ENCODE measurements at regions not wholly inside any gene's neighbourhood (a gene's known extent, or its start where the extent isn't known, plus 50 kb on each side); places are given as distances from the start of the nearest gene placed in this dataset.

- intact Hi-C loops (cut with micrococcal nuclease; ENCODE audit: unreplicated experiment) (loop anchor here (2.0 to 5.0 kb wide), 4 partner anchors 41 to 450 kb away; no protein-coding TSS in a partner anchor), in situ Hi-C loops (cut with HindIII; ENCODE audit: extremely low pct_ligation_motif_present, low pct_unique_long_range_greater_than_20kb) (no loop called here)
- Histone ChIP-seq H3K27me3 (ENCODE audit: control insufficient read depth in 1 of 2, insufficient read depth in 2 of 2, low read length in 2 of 2) (no peaks in the 10 kb centered on the region), H3K4me1 (ENCODE audit: insufficient read depth, low read length) (peaks cover 65% of the 10 kb centered on the region), H3K9ac (ENCODE audit: insufficient read depth, low read depth, low read length) (no peak overlapping the region), H3K79me2 (ENCODE audit: insufficient read depth, low read length) (no peaks in the 10 kb centered on the region), H3K4me2 (ENCODE audit: low read depth, low read length) (no peak overlapping the region), H3K4me3 (replicated peaks in 1 of 3; ENCODE audit: insufficient read depth in 1 of 3, low read depth in 2 of 3, low read length in 3 of 3) (no peak overlapping the region), H3K27ac (ENCODE audit: extremely low read length, insufficient read depth, low read length) (peak overlapping the region; percentile 54), H2AFZ (ENCODE audit: low read length) (no peak overlapping the region), H3K36me3 (replicated peaks in 1 of 2; ENCODE audit: control insufficient read depth in 1 of 2, insufficient read depth in 2 of 2, low read length in 2 of 2) (no peaks in the 10 kb centered on the region), H4K20me1 (ENCODE audit: insufficient read depth, low read length) (no peaks in the 10 kb centered on the region), H3K9me3 (ENCODE audit: low read length) (no peaks in the 10 kb centered on the region)
- DNase-seq (ENCODE audit: low spot score) = no peak
- ChIA-PET POLR2A (interaction anchor here (1.0 to 2.9 kb wide), 5 partner anchors 10 to 683 kb away, joined by 3 to 16 read pairs (median 3); no protein-coding TSS in a partner anchor), CTCF (ENCODE audit: low intra/inter-chr PET ratio, low total read pairs) (no interaction called here)
- FAIRE-seq = no peak
- 0 out of 2 replicates have a peak, but pooled peaks have one; percentile 18 for TF ChIP-seq ZNF800 (CRISPR knock-in tag; IDR thresholded peaks at IDR 0.05)
- no peak for TF ChIP-seq CBFB (CRISPR knock-in tag; IDR thresholded peaks at IDR 0.05)
- no peak for ATAC-seq
- no TSS peak for BruUV-seq (replicated peaks)
- 88% methylated on average over 3 of the region's 3 CpGs for WGBS (ENCODE audit: low lambda C conversion rate)
Observed at GRCh38 chr2:226117510-226118065, 682.0 kb downstream of the IRS1 start.

- intact Hi-C loops (cut with micrococcal nuclease; ENCODE audit: unreplicated experiment) = loop anchor here (5.0 kb wide), 3 partner anchors 84 to 449 kb away; no protein-coding TSS in a partner anchor
- H4K20me1 ChIP-seq (ENCODE audit: insufficient read depth, low read length) = no peaks in the 10 kb centered on the region
- WGBS (ENCODE audit: low lambda C conversion rate) = 97% methylated on average over 3 of the region's 3 CpGs
- no peaks in the 10 kb centered on the region for H3K36me3 ChIP-seq (replicated peaks in 1 of 2; ENCODE audit: control insufficient read depth in 1 of 2, insufficient read depth in 2 of 2, low read length in 2 of 2)
- in situ Hi-C loops (cut with HindIII; ENCODE audit: extremely low pct_ligation_motif_present, low pct_unique_long_range_greater_than_20kb) = no loop called here
- no peak for DNase-seq (ENCODE audit: low spot score)
- TF ChIP-seq POLR2A (IDR thresholded peaks at IDR 0.05; ENCODE audit: insufficient read depth in 1 of 2, low read depth in 2 of 2, low read length in 2 of 2) = no peak
- ChIA-PET CTCF (ENCODE audit: low intra/inter-chr PET ratio, low total read pairs) (no interaction called here), POLR2A (interaction anchor here (2.5 kb wide), 1 partner anchor 684 kb away, joined by 13 read pairs; the partner anchor contains the start of gene IRS1)
- H3K4me3 ChIP-seq (replicated peaks in 1 of 3; ENCODE audit: insufficient read depth in 1 of 3, low read depth in 2 of 3, low read length in 3 of 3) = no peak overlapping the region
- no peak overlapping the region for H2AFZ ChIP-seq (ENCODE audit: low read length)
- H3K9ac ChIP-seq (ENCODE audit: insufficient read depth, low read depth, low read length) = no peak overlapping the region
- H3K4me2 ChIP-seq (ENCODE audit: low read depth, low read length) = no peak overlapping the region
- no peaks in the 10 kb centered on the region for H3K79me2 ChIP-seq (ENCODE audit: insufficient read depth, low read length)
- no peak overlapping the region for H3K27ac ChIP-seq (ENCODE audit: extremely low read length, insufficient read depth, low read length)
- FAIRE-seq = no peak
- no TSS peak for BruUV-seq (replicated peaks)
- peaks cover 64% of the 10 kb centered on the region for H3K4me1 ChIP-seq (ENCODE audit: insufficient read depth, low read length)
- H3K27me3 ChIP-seq (ENCODE audit: control insufficient read depth in 1 of 2, insufficient read depth in 2 of 2, low read length in 2 of 2) = no peaks in the 10 kb centered on the region
- no peak for ATAC-seq
- H3K9me3 ChIP-seq (ENCODE audit: low read length) = no peaks in the 10 kb centered on the region
Observed at GRCh38 chr2:226116346-226116745, 683.3 kb downstream of the IRS1 start.
